Body of pancreas (tissue), 4 donors: ENCODE measurements at regions not wholly inside any gene's neighbourhood (a gene's known extent, or its start where the extent isn't known, plus 50 kb on each side); places are given as distances from the start of the nearest gene placed in this dataset.

Experiments
- POLR2A ChIP-seq, 3 donors: fragments of 450-650 bp; IDR thresholded peaks; one replicate each; pipeline ENCODE4 v1.6.1; 2016; ENCODE audit warnings: antibody characterized with exemption in 3 of 3, mild to moderate bottlenecking in 2 of 3
- TF ChIP-seq, protein P1 (sequence below), 7 experiments: fragments of 450-650 bp in 4 of 7; fragments of 200-600 bp in 3 of 7; sonication (generic) in 3 of 7; IDR thresholded peaks; one replicate each; pipeline ENCODE4 v1.5.1; 2016 to 2019; ENCODE audit warnings: antibody characterized with exemption in 7 of 7

DNA sequence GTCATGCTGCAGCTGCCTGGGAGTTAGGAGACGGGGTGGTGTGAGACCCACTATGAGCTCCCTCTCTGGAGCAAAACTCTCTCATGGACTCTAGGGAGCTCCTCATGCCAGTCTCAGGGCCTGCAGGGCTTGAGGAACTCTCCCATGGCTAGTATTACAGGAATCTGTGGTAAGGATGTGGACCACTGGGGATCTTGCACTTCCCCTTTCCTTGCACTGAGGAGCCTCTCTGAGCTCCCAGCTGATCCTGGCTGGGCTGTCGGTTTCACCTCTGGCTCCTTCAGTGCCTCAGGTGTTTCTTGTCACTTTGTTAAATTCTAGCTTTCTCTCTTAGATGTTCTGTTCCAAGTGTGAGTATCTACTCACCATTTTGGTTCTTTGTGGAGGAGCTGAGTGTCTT lies 71.6 kb upstream of the IMMP2L start:
- TF ChIP-seq, protein P1, sequence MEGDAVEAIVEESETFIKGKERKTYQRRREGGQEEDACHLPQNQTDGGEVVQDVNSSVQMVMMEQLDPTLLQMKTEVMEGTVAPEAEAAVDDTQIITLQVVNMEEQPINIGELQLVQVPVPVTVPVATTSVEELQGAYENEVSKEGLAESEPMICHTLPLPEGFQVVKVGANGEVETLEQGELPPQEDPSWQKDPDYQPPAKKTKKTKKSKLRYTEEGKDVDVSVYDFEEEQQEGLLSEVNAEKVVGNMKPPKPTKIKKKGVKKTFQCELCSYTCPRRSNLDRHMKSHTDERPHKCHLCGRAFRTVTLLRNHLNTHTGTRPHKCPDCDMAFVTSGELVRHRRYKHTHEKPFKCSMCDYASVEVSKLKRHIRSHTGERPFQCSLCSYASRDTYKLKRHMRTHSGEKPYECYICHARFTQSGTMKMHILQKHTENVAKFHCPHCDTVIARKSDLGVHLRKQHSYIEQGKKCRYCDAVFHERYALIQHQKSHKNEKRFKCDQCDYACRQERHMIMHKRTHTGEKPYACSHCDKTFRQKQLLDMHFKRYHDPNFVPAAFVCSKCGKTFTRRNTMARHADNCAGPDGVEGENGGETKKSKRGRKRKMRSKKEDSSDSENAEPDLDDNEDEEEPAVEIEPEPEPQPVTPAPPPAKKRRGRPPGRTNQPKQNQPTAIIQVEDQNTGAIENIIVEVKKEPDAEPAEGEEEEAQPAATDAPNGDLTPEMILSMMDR (IDR thresholded peaks at IDR 0.05): no peak
- TF ChIP-seq POLR2A (IDR thresholded peaks at IDR 0.05): no peak
